SW 1271 (cell line): ENCODE measurements at regions not wholly inside any gene's neighbourhood (a gene's known extent, or its start where the extent isn't known, plus 50 kb on each side); places are given as distances from the start of the nearest gene placed in this dataset.
A peak's percentile ranks its signal among the peaks of the same experiment; 100 is the strongest.
"Not testable (repeated sequence)": the region's sequence is repeated elsewhere in the genome, so short reads cannot be mapped to it uniquely, and the experiment has no call there.

Experiments used
- DNase-seq, 2 experiments: peaks; one replicate each; lab custom pipeline; 2025; lab: John Stamatoyannopoulos, UW

GRCh38 chr11:91158891-91159537 is 936.2 kb upstream of the CHORDC1 start:
- DNase-seq, result no peak

DNA sequence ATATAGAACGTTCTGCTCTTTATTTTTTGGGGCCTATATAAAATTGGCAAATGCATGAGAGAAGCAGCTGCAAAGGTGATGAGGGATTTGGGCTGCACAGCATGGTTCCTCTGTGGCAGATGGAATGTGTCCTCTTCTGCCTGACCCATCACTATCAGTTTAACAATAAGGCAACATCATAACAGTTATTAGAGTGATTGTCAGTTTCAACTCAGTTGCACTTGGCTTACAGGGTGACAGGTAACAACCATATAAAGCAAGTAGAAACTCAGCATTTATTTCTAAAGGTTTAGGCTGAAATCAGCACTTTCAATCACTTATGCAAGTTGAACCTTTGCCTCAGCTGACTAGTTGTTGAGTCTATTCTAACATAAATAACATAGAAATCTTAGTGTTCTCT is 935.4 kb upstream of the CHORDC1 start:
- DNase-seq, result no peak

DNA sequence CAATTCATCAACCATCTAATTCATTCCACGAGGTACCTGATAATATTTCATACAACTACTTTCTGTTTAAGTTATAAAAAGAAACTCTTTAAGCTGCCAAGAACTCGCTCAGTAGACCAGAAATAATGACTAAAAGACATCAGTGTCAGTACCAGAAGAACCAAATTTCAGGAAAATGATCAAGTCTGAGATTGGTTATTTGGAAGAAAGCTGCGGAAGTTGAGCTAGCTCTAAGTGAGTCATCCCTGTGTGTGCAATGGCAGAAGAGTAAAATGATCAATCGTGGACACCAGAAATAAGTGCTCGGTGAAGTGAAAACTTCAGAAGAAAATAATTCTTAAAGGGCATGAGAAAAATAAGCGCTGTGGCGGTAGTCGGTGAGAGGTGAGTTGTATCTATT is 933.2 kb upstream of the CHORDC1 start:
- no peak for DNase-seq

GRCh38 chr11:91147885-91148284 is 925.0 kb upstream of the CHORDC1 start:
- DNase-seq, result no peak

DNA sequence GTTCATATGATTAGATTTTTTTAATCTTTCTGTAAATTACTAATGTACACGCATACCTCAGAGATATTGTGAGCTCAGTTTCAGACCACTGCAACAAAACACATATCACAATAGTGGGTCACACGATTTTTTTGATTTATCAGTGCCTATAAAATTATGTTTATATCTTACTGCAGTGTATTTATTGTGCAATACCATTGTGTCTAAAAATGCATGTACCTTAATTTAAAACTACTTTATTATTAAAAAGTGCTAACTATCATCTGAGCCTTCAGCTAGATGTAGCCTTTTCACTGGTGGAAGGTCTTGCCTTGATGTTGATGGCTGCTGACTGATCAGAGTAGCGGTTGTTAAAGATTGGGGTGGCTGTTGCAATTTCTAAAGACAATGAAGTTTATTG is 918.8 kb upstream of the CHORDC1 start:
- no peak for DNase-seq

DNA sequence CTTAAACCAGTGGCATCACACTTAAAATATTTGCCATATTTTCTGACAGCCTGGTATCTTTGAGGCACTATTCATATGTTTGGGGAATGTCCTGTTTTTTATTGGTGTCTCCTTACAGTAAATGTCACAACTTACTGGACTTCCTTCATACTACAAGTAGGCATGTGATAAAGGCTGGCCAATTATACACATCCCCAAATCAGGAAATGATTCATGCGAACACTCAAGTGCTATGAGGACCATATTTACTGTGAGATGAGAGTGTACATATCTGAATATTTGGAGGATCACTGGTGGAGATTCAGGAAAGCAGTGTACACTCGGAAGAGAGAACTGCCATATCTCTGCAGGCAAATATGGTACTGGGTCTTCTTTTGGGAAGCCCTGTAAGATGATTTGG is 913.8 kb upstream of the CHORDC1 start:
- DNase-seq, result no peak

GRCh38 chr11:91133361-91133760 is 910.5 kb upstream of the CHORDC1 start:
- DNase-seq, result no peak

DNA sequence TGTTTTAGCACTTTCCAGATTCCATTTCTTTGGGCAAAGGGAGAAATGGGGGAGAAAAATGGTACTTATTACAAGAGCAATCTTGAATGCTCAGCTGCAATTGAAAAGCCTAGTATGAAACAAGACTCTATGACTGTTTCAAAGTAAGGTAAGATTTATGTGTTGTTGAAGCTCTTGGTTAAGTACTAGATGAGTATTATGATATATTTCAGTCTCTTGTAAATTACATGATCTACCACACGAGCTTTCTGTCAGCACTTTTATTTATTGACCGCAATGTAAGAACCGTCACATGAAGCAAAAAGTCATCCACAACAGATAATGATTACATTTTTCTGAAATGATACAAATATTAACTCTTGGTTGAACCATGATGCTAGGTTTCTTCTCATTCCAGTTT is 906.7 kb upstream of the CHORDC1 start:
- DNase-seq, result no peak

DNA sequence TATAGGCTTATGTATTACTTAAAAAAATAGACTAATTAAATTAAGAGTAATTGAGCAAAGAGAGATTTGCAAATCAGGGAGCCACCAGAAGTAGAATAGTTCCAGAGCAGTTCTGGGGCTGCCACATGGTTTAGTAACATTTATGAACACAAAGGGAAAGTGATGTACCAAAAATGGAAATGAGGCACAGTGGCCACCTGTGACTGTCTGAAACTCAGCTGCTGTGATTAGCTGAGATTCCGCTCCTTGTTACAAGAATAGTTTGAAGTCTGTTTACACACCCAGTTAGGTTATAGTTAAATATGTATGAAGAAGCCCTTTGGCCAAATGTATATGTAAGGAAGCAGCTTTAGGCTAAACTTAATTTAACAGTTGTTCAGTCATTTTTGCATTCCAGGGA is 901.5 kb upstream of the CHORDC1 start:
- no peak for DNase-seq

DNA sequence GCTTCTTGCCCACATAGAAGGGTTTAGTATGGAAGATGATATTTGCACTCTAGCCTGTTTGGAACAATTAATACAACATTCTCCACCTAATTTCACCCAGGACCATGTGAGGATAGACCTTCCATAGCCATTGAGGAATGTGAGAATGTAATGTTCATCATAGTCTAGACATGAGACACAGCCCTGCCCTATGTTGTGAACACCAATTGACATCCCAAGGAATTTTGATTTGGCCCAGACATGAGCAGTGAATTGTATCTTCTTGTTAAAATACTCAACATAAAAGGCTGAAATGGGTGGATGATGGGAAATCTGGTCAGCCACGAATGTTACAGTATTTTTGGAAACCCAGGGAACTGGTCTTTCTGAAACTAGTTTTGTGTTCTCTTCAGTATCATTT is 892.3 kb upstream of the CHORDC1 start:
- DNase-seq, result no peak

DNA sequence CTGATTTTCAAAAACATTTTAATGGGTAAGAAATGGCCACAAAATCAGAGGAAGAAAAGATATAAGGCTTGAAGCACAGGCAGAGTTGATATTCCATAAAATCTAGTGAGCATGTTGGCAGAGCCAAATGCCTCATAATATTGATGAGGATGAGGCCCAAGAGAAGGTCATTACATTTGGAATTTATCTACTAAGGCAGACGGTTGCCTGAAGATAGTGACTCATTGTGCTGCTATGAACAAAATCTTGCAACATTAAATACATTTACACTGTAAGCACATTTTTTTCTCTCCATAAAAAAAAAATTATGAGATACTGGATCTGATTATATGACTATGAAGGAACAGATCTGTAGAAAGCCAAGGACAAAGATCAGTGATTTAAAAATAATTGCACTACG is 881.4 kb upstream of the CHORDC1 start:
- peak in 1 of 2 experiments; percentile 30 for DNase-seq

DNA sequence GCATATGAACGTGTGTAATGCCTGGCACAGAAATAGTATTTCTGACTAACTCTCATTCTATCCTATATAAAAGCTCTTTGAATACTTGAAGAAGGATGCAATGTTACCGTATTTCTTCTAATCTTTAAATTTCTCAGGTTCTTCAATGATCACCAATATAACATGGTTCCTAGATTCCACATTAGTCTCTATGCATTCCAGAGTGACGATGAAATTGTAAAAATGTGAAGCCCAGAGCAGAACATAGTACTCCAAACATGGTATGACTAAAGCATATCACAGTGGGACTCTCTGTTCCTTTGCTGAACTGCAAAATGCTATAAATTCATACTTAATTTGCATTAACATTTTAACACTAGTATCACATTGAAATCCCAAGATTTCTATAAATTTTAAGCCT is 877.6 kb upstream of the CHORDC1 start:
- no peak for DNase-seq

- no peak for DNase-seq
Measured at GRCh38 chr11:91097083-91097482, 874.2 kb upstream of the CHORDC1 start.

GRCh38 chr11:91093141-91093540 is 870.3 kb upstream of the CHORDC1 start:
- DNase-seq, result no peak

DNA sequence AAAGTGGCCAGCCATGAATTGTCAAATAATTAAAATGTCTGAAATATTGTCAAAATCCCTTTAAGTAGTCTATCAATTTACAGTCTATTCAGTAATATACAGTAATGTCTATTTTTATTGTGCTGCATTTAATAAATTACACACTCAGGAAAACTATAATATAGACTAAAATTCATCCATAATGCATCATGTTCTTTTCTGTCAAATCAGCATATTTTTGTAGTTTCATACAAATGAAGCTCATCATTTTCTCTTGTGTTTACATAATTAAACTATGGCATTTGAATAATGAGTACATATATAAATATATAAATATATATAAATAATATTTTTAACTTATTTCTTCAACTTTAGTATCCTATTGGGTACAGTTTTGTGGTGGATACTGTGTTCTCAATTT is 868.7 kb upstream of the CHORDC1 start:
- DNase-seq, result no peak

DNA sequence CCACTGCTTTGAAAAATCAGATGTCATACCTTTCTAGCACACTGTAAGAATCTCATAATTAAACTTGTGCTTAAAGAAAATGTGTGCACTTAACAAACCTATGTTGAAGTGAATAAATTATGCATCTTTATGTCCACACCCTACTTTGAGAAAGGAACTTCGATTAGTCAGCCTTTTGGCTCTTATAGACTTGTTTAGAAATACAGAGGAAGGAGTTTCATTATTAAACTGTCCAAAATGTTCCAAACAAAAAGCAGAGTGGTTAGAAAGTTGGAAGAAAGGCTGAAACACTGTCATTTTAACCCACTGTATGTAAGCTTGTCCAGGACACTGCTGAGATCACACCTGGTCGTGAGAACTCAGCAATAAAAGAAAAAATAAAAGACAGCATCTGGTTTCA is 863.2 kb upstream of the CHORDC1 start:
- DNase-seq, result no peak

DNA sequence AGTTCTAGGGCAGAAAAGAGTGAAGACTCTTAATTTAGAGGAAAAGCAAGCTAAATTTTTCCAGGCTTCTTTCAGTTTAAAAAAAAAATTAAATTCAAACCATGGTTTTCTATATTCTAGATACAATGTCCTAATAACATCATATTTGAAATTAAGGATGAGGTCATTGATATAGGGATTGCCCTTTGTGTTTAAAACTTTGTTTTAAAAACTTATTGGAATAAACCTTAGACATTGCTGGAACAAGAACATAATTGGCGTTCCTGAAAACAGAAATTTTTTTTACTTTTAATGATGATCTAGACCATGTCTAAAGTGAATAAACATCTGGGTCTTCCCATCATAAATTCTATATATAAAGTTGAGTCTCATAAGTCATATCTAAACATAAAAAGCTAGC is 859.4 kb upstream of the CHORDC1 start:
- DNase-seq, result no peak

- DNase-seq, result no peak
Measured at GRCh38 chr11:91081440-91082043, 858.7 kb upstream of the CHORDC1 start.

- DNase-seq, result no peak
Measured at GRCh38 chr11:91078221-91078620, 855.4 kb upstream of the CHORDC1 start.

DNA sequence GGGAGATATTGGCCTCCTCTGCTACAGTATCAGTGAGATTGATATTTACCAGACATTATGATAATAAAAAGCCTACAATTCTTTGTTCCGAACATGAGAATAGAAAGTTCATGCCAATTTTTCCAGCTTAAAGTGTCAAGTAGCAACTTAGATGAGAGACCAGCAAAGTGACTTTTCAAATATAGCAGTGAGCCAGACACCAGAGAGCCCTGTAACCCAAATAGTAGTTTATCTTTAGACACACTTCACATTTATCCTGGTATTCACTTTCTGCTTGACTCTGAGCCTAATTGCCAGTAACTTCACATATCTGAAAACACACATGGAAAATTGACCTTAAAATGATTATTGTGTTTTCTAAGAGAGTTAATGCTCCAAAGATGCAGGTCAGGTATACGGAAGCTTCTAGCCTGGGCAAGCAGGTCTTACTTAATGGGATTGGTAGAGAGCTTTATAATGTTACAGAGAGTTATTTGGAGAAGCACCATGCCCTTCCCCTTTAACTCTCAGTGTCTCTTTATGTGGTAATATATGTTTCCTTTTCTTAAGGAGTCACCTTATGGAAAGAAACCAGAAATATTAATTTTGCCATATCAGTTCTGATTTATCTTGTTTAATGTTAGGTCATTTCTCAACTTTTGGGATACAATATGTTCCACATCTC is 852.3 kb upstream of the CHORDC1 start:
- no peak for DNase-seq

GRCh38 chr11:91067666-91068065 is 844.8 kb upstream of the CHORDC1 start:
- no peak for DNase-seq

GRCh38 chr11:91066456-91067047 is 843.7 kb upstream of the CHORDC1 start:
- no peak for DNase-seq

- DNase-seq, result not testable (repeated sequence)
Measured at GRCh38 chr11:91063399-91063798, 840.5 kb upstream of the CHORDC1 start.
